GM12865 (cell line): ENCODE measurements at regions not wholly inside any gene's neighbourhood (a gene's known extent, or its start where the extent isn't known, plus 50 kb on each side); places are given as distances from the start of the nearest gene placed in this dataset.

ENCODE experiments used
- DNase-seq: peaks from one replicate; pipeline ENCODE4 v3.0.0; 2010; ENCODE audit warnings: low read depth
- H3K4me3 ChIP-seq: 2 replicates; pipeline ENCODE4 v1.5.1; 2011; ENCODE audit warnings: mild to moderate bottlenecking, low read depth, low read length, control low read depth
- TF ChIP-seq, protein P1 (sequence below): IDR thresholded peaks from 2 replicates; pipeline ENCODE4 v1.5.1; 2011; ENCODE audit warnings: low read length, control low read depth, low read depth, inconsistent platforms; ENCODE audit not compliant: insufficient read depth; ENCODE audit errors: missing control alignments

DNA sequence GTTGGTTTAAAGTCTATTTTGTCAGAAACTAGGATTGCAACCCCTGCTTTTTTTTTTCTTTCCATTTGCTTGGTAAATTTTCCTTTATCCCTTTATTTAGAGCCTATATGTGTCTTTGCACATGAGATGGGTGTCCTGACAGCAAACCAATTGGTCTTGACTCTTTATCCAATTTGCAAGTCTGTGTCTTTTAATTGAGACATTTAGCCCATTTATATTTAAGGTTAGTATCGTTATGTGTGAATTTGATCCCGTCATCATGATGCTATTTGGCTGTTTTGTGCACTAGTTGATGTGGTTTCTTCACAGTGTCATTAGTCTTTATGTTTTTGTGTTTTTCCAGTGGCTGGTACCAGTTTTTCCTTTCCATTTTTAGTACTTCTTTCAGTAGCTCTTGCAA is 127.7 kb upstream of the ZNF267 start:
- DNase-seq: no peak
- H3K4me3 ChIP-seq: no peak overlapping the region

DNA sequence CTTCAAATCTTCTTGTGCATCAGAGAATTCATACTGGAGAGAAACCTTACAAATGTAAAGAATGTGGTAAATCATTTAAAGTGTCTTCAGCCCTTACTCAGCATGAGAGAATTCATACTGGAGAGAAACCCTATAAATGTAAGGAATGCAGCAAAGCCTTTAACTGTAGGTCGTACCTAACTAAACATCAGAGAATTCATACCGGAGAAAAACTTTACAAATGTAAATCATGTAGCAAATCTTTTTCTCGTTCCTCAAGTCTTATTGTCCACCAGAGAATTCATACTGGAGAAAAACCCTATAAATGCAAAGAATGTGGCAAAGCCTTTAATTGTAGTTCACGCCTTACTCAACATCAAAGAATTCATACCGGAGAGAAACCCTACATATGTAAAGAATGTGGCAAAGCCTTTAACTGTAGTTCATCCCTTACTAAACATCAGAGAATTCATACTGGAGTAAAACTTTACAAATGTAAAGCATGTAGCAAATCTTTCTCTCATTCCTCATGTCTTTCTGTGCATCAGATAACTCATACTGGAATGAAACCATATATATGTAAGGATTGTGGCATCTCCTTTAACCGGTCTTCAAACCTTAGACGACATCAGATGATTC is 118.5 kb upstream of the ZNF267 start:
- no peak for DNase-seq
- H3K4me3 ChIP-seq: no peak overlapping the region
- TF ChIP-seq, protein P1, sequence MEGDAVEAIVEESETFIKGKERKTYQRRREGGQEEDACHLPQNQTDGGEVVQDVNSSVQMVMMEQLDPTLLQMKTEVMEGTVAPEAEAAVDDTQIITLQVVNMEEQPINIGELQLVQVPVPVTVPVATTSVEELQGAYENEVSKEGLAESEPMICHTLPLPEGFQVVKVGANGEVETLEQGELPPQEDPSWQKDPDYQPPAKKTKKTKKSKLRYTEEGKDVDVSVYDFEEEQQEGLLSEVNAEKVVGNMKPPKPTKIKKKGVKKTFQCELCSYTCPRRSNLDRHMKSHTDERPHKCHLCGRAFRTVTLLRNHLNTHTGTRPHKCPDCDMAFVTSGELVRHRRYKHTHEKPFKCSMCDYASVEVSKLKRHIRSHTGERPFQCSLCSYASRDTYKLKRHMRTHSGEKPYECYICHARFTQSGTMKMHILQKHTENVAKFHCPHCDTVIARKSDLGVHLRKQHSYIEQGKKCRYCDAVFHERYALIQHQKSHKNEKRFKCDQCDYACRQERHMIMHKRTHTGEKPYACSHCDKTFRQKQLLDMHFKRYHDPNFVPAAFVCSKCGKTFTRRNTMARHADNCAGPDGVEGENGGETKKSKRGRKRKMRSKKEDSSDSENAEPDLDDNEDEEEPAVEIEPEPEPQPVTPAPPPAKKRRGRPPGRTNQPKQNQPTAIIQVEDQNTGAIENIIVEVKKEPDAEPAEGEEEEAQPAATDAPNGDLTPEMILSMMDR: no peak

More for the DNA sequence above, 127.7 kb upstream of the ZNF267 start:
- TF ChIP-seq, protein P1: no peak

DNA sequence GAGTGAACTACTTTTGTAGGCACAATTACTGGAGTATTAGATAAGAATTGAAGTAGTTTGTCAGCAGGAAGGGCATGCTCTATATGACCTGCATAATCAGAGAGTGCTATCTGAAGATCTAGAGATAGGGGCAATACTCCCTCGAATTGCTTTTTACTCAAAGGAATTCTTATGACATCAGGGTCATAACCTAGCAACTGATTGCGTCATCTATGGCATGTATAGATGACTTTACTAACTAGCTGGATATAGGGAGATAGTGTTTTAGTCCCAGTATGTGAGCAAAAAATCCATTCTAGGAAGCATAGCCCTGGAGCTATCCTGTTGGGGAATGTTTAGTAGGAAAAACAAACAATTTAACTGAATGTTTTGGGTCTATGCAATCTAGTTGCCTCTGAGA is 109.5 kb upstream of the ZNF267 start:
- H3K4me3 ChIP-seq: no peak overlapping the region
- no peak for DNase-seq
- TF ChIP-seq, protein P1: no peak

DNA sequence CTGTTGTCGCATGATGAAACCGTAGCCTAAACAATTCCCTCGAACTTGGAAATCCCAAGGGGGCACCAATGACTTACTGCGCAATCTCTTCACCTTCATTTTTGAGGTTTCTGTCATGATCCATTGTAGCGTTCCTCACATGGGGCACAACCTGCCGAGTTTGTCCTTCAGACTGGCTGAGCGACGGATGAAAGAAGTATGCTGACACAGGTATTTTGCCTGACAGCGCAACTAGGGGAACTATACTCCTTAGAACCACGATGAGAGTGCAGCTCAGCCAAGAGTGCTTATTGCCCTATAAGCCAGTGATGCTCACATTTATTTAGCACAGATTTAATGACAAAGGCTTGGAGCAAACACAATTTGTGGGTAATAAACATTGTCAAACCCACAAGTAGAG is 106.3 kb upstream of the ZNF267 start:
- DNase-seq: no peak
- H3K4me3 ChIP-seq: no peak overlapping the region
- TF ChIP-seq, protein P1: no peak

DNA sequence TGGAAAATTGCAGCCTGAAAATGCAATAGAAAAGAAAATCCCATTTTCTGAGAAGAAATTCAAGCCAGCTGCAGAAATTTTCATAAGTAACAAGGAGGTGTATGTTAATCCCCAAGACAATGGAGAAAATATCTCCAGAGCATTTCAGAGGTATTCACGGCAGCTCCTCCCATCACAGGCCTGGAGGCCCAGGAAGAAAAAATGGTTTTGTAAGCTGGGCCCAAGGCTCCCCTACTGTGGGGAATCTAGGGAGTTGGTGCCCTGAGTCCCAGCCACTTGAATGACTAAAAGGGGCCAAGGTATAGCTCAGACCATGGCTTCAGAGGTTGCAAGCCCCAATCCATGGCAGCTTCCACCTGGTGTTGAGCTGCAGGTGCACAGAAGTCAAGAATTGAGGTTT is 93.3 kb upstream of the ZNF267 start:
- DNase-seq: no peak
- no peak overlapping the region for H3K4me3 ChIP-seq
- TF ChIP-seq, protein P1: no peak

DNA sequence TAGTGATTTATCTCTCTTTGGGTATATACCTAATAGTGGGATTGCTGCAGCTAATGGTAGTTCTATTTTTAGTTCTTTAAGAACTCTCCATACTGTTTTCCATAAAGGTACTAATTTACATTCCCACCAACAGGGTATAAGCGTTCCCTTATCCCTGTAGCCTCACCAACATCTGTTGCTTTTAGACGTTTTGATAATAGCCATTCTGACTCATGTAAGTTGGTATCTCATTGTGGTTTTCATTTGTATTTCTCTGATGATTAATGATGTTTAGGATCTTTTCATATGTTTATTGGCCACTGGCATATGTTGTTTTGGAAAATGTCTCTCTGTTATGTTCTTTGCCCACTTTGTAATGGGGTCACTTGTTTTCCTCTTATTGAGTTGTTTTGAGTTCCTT is 88.5 kb upstream of the ZNF267 start:
- DNase-seq: no peak
- TF ChIP-seq, protein P1: no peak
- no peak overlapping the region for H3K4me3 ChIP-seq

DNA sequence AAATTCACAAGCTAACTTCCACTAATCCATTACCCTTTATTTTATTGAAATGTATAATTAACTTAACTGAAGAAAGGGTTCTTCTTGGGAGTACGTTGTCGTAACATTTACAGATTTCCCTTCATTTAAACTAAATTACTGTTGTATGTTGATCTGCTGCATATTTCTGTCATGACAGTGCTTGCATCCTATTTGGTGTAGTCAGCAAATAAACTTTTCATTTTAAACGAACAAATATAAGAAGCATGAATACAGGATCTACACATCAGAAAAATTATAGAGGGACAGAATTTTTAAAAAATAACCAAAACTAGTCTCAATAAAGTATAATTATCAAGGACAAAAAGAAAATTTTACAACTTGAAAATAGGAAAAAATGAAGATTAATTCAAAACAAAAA is 66.5 kb upstream of the ZNF267 start:
- DNase-seq: no peak
- no peak overlapping the region for H3K4me3 ChIP-seq
- TF ChIP-seq, protein P1: no peak
